SU-DHL-6 (cell line): ENCODE measurements at regions not wholly inside any gene's neighbourhood (a gene's known extent, or its start where the extent isn't known, plus 50 kb on each side); places are given as distances from the start of the nearest gene placed in this dataset.

Source experiments
- EZH2phosphoT487 ChIP-seq: fragments of 200-600 bp; sonication (generic), shearing (Covaris generic); conservative IDR thresholded peaks from 2 replicates; pipeline ENCODE4 v1.6.1; 2018; ENCODE audit warnings: mild to moderate bottlenecking, antibody characterized with exemption, low read length, moderate library complexity, mixed read lengths
- TF ChIP-seq, protein P1 (sequence below): fragments of 200-600 bp; sonication (generic); IDR thresholded peaks from one replicate; pipeline ENCODE4 v1.5.1; 2017; ENCODE audit warnings: antibody characterized with exemption, mild to moderate bottlenecking, low read length, moderate library complexity; ENCODE audit not compliant: insufficient read depth, poor library complexity, severe bottlenecking

DNA sequence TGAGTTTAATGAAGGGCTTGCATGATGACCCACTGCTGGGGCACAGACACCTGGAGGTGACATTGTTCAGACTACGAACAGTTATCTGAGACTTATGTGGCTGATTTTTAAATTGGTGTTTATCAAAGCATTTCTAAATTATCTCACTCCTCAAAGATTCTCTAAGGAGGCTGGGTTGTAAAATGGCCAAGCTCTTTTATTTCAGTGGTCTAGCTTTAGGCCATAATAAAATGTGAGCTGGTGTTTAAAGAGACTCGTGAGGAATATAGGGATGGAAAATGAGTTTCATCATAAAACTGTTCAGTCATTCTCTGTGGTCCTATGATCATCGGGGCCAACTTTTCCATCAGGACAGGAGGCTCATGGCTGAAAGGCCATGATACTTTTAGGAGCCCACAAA, 93.4 kb downstream of the SPP2 start:
- TF ChIP-seq, protein P1, sequence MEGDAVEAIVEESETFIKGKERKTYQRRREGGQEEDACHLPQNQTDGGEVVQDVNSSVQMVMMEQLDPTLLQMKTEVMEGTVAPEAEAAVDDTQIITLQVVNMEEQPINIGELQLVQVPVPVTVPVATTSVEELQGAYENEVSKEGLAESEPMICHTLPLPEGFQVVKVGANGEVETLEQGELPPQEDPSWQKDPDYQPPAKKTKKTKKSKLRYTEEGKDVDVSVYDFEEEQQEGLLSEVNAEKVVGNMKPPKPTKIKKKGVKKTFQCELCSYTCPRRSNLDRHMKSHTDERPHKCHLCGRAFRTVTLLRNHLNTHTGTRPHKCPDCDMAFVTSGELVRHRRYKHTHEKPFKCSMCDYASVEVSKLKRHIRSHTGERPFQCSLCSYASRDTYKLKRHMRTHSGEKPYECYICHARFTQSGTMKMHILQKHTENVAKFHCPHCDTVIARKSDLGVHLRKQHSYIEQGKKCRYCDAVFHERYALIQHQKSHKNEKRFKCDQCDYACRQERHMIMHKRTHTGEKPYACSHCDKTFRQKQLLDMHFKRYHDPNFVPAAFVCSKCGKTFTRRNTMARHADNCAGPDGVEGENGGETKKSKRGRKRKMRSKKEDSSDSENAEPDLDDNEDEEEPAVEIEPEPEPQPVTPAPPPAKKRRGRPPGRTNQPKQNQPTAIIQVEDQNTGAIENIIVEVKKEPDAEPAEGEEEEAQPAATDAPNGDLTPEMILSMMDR, result no peak
- no peak for TF ChIP-seq EZH2phosphoT487
